ENCODE measurements at regions not wholly inside any gene's neighbourhood (a gene's known extent, or its start where the extent isn't known, plus 50 kb on each side); places are given as distances from the start of the nearest gene placed in this dataset.

DNA sequence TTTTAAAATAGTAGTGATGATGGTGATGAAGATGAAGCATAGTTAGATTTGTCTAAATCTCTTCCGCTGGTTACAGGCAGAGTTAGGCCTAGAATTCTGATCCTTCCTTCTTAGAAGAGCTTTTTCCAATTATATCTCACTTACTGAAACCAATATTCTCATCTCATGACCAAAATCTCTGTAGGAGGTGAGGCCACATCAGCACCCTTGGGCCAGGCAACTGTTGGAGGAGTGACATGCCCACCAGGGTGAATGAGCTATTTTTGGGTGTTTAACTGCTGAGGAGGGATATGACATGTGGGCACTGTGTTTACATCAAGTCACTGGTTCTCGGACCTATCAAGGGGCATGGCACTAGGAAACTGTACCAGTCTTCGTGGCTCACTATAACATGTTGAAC lies 102.2 kb upstream of the SLC24A3 start:
- no peaks in the 10 kb centered on the region for H3K36me3 ChIP-seq (replicated peaks in 1 of 2; ENCODE audit: control insufficient read depth in 1 of 2, insufficient read depth in 2 of 2, low read length in 2 of 2)
- H4K20me1 ChIP-seq (ENCODE audit: insufficient read depth, low read length) = no peaks in the 10 kb centered on the region
- Mint-ChIP-seq H3K9me3 (peaks cover 0 to 4% (median 1%) of the 10 kb centered on the region in 7 donors), H3K36me3 (no peaks in the 10 kb centered on the region), H3K27ac (no peak overlapping the region), H3K4me1 (no peaks in the 10 kb centered on the region), H3K27me3 (ENCODE audit: low read depth in 3 of 3) (peaks cover under 1 to 5% (median 2%) of the 10 kb centered on the region in 3 donors), H3K4me3 (no peak overlapping the region)
- H3K9me3 ChIP-seq (replicated peaks in 1 of 2; ENCODE audit: control insufficient read depth in 1 of 2, insufficient read depth in 1 of 2, low read length in 2 of 2) = no peaks in the 10 kb centered on the region
- no peaks in the 10 kb centered on the region for H3K4me1 ChIP-seq (ENCODE audit: control insufficient read depth in 1 of 2, insufficient read depth in 2 of 2, low read length in 2 of 2)
- H3K27ac ChIP-seq (ENCODE audit: low read depth in 1 of 2, low read length in 2 of 2) = no peak overlapping the region
- no peaks in the 10 kb centered on the region for H3K79me2 ChIP-seq (ENCODE audit: insufficient read depth, low read length)
- intact Hi-C loops (cut with micrococcal nuclease) = no loop called here
- TF ChIP-seq, protein P1, sequence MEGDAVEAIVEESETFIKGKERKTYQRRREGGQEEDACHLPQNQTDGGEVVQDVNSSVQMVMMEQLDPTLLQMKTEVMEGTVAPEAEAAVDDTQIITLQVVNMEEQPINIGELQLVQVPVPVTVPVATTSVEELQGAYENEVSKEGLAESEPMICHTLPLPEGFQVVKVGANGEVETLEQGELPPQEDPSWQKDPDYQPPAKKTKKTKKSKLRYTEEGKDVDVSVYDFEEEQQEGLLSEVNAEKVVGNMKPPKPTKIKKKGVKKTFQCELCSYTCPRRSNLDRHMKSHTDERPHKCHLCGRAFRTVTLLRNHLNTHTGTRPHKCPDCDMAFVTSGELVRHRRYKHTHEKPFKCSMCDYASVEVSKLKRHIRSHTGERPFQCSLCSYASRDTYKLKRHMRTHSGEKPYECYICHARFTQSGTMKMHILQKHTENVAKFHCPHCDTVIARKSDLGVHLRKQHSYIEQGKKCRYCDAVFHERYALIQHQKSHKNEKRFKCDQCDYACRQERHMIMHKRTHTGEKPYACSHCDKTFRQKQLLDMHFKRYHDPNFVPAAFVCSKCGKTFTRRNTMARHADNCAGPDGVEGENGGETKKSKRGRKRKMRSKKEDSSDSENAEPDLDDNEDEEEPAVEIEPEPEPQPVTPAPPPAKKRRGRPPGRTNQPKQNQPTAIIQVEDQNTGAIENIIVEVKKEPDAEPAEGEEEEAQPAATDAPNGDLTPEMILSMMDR (IDR thresholded peaks at IDR 0.05) = no peak
- H2AFZ ChIP-seq (ENCODE audit: insufficient read depth, low read depth, low read length, poor library complexity, severe bottlenecking) = no peak overlapping the region
- 90% methylated on average over 2 of the region's 3 CpGs for WGBS (ENCODE audit: insufficient coverage)
- DNase-seq = no peak
- no peak overlapping the region for H3K4me2 ChIP-seq (replicated peaks; ENCODE audit: extremely low read depth, low read length, poor library complexity, severe bottlenecking)
- no peaks in the 10 kb centered on the region for H3K27me3 ChIP-seq (ENCODE audit: control insufficient read depth in 2 of 2, insufficient read depth in 2 of 2, low read length in 2 of 2)
- no peak overlapping the region for H3K4me3 ChIP-seq (replicated peaks in 1 of 3; ENCODE audit: low read depth in 2 of 3, low read length in 3 of 3)
- H3K9ac ChIP-seq (ENCODE audit: insufficient read depth, low read length, poor library complexity, severe bottlenecking) = no peak overlapping the region

- Histone ChIP-seq H3K36me3 (replicated peaks in 1 of 2; ENCODE audit: control insufficient read depth in 1 of 2, insufficient read depth in 2 of 2, low read length in 2 of 2) (no peaks in the 10 kb centered on the region), H3K9ac (ENCODE audit: insufficient read depth, low read length, poor library complexity, severe bottlenecking) (no peak overlapping the region), H3K27ac (ENCODE audit: low read depth in 1 of 2, low read length in 2 of 2) (no peak overlapping the region), H2AFZ (ENCODE audit: insufficient read depth, low read depth, low read length, poor library complexity, severe bottlenecking) (no peak overlapping the region), H3K4me2 (replicated peaks; ENCODE audit: extremely low read depth, low read length, poor library complexity, severe bottlenecking) (no peak overlapping the region), H3K9me3 (replicated peaks in 1 of 2; ENCODE audit: control insufficient read depth in 1 of 2, insufficient read depth in 1 of 2, low read length in 2 of 2) (no peaks in the 10 kb centered on the region), H3K79me2 (ENCODE audit: insufficient read depth, low read length) (no peaks in the 10 kb centered on the region), H3K27me3 (ENCODE audit: control insufficient read depth in 2 of 2, insufficient read depth in 2 of 2, low read length in 2 of 2) (no peaks in the 10 kb centered on the region), H4K20me1 (ENCODE audit: insufficient read depth, low read length) (no peaks in the 10 kb centered on the region), H3K4me3 (replicated peaks in 1 of 3; ENCODE audit: low read depth in 2 of 3, low read length in 3 of 3) (no peak overlapping the region), H3K4me1 (ENCODE audit: control insufficient read depth in 1 of 2, insufficient read depth in 2 of 2, low read length in 2 of 2) (no peaks in the 10 kb centered on the region)
- peaks cover 0 to 4% (median 1%) of the 10 kb centered on the region in 7 donors for H3K9me3 Mint-ChIP-seq
- no peaks in the 10 kb centered on the region for H3K36me3 Mint-ChIP-seq
- no peak overlapping the region for H3K4me3 Mint-ChIP-seq
- intact Hi-C loops (cut with micrococcal nuclease) = no loop called here
- TF ChIP-seq, protein P1 (IDR thresholded peaks at IDR 0.05) = no peak
- H3K27me3 Mint-ChIP-seq (ENCODE audit: low read depth in 3 of 3) = peaks cover 0 to 2% (median 0%) of the 10 kb centered on the region in 3 donors
- no peaks in the 10 kb centered on the region for H3K4me1 Mint-ChIP-seq
- no peak for DNase-seq
- no peak overlapping the region for H3K27ac Mint-ChIP-seq
- no CpG with 5 or more reads among the region's 7 CpGs for WGBS (ENCODE audit: insufficient coverage)
Measured at GRCh38 chr20:19110881-19111460, 101.5 kb upstream of the SLC24A3 start.

All from CD14-positive monocyte (primary cell).